GM21576 (cell line): ENCODE measurements at regions not wholly inside any gene's neighbourhood (a gene's known extent, or its start where the extent isn't known, plus 50 kb on each side); places are given as distances from the start of the nearest gene placed in this dataset.

ENCODE experiments used
- ATAC-seq: cut with Tn5 transposase; IDR thresholded peaks from one replicate; pipeline ENCODE4 v1.9.1; 2021; ENCODE audit warnings: mild to moderate bottlenecking, moderate library complexity; ENCODE audit not compliant: unreplicated experiment

DNA sequence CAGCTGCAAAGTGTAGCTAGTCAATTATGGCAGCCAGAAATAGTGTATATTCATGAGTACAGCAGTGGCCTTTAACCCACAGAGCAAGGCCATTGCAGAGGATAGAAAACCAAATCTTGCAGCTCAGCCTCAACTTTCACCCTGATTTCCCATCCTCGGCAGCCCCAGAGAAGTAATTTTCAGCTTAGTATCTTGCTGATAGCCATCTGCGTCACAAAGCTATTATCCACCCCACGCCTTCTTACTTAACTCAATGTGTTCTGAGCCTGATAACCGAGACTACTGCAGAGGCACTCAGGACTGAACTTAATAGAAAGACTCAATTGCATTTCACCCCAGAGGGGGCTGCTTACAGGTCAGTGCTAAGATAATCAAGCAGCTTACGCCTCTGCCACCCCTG lies 174.5 kb upstream of the MAOA start:
- no peak for ATAC-seq

DNA sequence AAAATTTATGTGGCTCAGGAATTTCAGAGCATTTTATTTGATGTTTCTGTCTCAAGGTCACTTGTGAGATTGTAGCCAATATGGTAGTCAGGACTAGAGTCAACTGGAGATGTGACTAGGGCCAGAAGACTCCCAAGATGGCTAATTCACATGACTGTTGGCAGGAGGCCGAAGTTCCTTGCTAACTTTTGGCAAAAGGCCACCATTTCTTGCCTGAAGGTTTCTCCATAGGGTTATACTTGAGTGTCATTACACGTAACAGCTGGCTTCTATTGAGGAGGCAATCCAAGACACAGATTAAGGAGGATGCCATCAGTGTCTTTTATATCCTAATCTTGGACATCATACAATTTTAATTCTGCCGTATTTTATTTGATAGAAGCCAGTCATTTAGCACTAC lies 162.3 kb upstream of the MAOA start:
- no peak for ATAC-seq

DNA sequence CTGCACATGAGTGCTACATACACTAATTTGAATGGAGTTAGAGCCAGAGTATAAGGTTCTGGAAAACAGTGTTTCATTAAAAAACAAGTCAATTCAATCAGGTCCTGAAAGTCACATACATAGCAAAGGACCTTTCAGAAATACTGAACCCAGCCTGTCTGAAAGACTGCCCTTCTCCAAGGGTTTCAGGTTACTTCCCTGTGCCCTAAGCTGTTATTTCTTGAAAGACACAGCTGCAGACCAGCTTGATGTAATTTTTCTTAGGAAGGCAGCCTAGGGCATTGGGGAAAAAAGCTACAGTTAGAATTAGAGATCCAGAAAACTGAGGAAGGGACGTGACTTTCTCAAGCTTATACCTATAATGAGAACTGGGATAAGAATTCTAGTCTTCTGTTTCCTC lies 155.9 kb upstream of the MAOA start:
- no peak for ATAC-seq

DNA sequence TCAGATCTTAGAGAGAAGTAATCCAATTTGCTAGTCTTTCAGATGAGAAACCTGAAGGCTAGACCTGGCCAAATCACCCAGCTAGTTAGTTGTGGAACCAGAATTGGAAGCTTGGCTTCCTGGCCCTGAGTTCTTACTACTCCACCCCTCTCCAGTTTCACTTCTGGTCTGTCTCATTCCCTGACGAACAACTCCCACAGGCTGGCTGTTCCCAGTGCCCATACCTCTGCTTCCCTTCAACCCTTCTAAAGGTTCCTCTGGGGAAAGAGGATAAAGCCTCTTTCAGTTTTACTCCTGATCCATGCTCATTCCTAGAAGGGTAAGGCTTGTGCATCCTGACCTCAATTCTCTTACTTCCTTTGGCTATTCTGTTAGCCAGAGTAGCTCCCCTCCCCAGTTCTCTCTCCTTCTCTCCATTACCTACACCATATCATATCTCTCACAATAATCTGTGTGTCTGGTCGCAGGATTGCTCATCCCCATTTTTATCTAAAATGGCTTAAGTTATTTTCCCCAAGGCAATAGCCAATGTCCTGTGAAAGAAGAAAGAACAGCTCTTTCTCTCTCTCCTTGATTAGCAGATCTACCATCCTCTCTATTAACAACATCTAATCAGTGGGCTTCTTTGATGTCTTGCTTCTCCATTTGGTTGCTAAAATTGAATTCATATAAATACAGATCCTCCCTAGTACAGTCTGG lies 155.0 kb upstream of the MAOA start:
- no peak for ATAC-seq

DNA sequence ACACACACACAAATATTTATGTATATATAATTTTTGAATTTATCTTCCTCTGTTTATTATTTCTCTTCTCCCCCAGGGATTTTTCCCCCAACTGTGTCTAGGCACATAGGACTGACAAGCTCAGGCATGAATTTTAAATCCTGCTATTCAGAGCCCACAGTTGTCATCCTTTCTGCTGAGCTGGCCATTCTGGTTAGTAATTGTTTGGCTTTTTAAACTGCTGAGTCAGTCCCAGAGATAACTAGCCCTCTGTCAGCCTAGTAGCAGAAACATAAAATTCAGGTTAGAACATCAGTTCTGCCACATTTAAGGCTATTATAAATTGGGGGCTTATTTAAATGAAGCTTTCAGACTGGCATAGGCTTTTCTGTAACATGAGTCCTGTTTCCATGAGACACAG lies 151.7 kb upstream of the MAOA start:
- no peak for ATAC-seq

DNA sequence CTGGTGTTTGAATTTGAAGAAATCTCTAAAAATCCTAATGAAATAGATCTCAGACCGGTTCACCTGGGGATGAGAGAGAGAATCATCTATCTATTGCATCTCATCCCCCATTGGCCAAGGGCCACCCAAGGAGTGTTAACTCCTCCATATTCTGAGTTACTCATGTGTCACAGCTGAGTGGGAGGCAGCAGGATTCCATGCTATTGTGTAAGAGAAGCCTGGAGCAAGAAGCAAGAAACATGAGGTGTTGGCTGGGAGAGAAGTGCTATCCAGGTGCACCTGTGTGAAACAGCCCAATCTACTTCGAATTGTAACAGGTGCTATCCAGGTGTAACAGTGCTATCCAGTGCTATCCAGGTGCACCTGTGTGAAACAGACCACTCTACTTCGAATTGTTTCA lies 150.3 kb upstream of the MAOA start:
- ATAC-seq: no peak

DNA sequence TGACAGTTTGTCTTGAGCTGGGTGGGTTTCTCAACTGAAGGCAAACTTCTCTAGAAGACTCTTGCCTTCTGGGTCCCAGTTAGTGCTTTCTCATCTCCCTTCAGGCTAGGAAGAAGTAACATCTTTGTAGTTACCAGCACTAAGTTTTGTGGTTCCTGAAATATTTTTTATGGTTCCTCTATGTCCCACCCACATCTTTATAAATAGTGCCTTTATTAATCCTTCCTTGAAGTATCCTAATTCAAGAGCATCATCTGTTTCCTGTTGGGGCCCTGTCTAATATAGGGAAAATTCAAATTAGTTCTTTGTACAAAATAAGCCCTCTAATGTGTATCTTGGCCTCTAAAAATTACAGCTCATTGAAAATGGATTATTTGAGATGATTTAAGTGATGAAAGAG lies 147.4 kb upstream of the MAOA start:
- ATAC-seq: no peak

DNA sequence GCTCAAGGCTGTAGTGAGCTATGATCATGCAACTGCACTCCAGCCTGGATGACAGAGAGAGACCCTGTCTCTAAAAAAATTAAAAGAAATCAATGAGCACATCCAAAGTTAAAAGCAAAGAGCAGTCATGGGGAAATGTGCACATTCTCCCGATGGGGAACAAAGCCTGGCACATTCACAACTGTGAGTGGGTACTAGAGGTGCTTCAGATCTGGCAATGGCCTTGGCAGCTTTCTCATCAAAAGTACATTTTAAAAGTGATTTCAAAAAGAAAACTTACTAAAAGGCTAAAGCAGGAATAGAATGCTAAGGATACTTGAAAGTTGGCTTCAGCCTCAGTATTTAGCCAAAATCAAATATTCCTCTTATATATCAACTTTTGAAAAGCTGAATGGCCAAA lies 145.9 kb upstream of the MAOA start:
- ATAC-seq: no peak

DNA sequence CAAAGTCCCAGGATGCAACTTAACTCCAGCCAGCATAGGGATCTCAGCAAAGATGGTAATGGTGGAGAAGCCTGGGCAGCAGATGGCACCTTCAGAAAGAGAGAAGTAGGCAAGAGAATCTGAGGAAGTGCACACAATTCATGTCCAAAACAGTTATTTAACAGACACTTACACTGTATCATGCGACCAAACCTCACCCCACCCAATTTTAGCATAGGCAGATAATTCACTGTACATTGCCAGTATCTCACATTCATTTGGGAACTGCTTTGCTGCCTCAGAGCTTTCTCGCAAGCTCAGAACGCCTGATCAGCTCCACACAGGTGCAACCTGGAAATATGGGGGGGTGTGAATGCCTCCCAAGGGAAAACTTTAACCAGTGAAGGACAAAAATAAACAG lies 143.0 kb upstream of the MAOA start:
- no peak for ATAC-seq

DNA sequence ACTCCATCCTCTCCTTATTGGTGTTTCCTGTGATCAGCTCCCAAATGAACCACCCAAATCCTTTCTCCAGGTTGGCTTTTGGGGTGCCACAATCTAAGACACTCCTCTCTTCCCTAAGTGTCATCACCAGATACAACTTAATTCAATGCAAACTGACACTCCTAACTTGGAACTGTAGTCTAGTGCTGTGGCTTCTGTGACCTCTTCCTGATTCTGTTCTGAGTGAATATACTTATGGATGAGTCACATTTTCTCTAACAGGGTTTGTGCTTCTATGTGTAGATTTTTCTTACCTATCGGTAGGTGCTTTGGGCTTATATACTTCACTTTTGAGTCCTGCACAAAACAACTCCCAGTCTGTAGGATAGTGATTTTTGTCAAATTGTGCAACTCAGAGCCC lies 141.3 kb upstream of the MAOA start:
- ATAC-seq: no peak

DNA sequence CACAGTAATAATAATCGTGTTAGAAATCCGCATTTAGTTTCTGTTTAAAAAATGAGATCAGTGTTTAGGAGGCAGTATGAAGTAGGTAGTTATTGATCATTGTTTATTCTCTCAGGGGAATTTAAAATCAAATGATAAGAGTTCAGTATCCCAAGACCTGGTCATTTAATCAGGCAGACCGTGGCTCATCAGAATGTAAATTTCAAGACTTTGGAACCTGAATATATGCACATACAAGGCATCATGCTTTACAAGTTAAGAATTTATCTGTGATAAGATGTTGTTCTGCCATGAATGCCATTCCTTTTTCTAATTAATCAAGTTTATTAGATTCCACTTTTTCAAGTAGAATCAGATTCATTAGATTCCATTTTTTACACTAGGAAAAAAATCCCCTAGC lies 133.5 kb upstream of the MAOA start:
- ATAC-seq: no peak

DNA sequence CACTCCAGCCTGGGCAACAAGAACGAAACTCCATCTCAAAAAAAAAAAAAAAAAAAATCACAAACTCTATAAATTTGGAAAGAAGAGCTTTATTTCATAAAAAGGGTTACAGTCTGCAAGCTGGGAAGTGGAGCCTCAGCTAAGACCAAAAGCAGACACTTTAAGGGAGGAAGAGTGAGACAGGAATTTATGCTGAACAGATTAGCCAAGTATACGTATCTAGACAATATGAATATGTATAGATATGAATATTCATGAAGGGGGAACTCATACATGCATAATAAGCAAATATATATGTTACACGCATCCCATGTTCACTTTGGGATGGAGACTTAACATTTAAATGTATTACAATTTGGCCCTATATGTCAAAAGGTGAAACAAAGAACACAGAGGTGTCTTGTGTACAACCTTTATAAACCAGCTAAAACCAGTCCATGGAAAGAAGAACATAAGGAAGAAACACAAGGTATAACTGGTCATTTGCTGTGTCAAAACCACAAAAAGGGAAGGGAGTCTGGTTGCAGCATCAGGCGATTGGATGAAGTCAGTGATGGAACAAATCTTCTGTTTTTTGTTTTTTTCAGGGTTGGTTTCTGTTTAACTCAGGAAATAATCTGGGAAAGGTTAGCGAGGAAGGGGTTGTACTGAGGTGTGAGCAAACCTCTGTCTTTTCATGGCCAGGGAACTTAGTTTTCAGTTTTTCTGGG lies 130.0 kb upstream of the MAOA start:
- ATAC-seq: no peak

DNA sequence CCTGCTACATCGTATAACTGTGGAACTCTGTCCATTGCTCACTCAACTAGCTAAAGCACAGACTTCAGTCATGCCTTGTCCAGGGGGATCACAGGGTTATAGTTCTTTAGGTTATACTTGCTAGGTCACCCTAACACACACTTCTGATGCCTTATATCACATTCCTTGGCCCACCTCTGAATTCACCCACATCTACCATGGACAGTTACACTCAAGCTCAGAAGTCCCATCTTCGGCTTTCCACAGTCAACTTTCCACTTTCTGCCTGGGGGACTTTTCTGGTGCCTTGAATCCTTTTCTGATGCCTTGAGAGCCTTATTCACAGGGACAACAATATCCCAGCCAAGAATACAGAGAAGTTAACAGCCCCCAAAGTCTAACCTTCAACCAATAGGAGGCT lies 129.2 kb upstream of the MAOA start:
- no peak for ATAC-seq

DNA sequence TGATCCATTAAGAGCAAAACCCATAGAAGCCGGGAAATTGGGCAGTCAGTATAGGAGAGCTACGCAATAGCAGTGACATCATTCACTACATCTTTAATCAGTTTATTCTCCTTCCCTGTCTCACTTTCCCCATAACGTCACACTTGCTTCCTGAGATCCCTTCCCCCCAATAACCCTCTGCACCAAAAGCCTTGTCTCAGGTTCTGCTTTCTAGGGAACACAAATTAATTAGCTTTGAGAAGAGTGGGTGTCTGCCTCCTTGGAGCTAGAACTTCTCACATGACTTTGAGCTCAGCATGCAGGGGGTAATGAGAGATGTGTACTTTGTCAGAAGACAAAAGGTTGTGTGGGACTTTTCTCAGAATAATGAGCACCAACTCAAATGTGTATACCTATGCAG lies 128.3 kb upstream of the MAOA start:
- ATAC-seq: no peak

DNA sequence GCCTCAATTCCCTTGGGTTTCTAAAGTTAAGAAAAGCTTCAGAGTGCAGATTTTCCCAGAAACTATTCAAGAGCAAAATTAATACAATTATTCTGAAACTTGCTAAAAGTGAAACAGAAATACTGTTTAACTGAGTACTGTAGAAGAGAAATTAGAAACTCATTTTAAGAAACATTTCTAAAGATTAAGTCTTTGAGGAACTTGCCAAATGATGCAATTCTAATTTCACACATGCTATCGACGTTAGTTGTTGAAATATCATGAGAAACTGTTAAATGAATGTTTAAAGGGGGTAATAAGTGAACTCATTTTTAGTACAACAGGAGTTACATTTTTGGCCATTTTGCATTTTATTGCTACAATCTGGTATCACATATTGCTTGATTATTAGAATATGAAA lies 125.3 kb upstream of the MAOA start:
- no peak for ATAC-seq

DNA sequence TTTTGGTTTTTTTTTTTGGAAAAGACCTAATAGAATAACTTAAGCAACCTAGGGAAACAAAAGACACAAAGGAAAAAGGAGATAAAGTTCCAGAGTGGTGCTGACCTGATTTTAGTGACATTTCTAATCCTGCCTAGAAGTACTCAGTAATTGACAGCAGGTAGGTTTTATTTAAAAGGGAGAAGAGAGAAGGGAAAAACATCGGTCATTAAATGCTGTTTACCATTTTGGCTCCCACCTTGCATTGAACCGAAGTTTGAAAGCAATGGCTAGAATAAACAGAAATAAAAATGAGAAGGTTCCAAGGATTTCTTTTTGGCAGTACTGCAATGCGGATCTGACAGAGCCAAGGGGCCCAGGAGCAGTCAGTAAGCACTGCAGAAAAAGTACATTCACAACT lies 115.8 kb upstream of the MAOA start:
- no peak for ATAC-seq

DNA sequence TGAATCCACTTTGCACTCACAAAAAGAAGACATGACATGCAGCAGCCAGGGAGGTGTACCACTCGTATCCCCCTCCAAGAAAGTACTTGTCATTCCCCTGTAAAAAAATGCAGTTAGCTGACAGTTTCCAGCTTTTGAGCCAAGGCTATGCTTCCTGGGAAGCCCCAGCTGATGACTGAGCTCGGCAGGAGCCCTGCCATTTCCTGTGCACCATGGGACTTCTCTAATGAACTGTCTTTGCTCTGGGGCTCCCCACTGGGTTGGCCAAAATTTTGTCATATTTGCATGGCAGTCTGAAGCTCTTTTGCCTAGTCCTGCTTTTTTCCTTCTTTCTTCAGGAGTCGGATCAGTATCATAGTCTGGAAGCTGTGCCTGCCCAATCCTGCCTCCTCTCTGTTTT lies 104.5 kb upstream of the MAOA start:
- ATAC-seq: no peak

DNA sequence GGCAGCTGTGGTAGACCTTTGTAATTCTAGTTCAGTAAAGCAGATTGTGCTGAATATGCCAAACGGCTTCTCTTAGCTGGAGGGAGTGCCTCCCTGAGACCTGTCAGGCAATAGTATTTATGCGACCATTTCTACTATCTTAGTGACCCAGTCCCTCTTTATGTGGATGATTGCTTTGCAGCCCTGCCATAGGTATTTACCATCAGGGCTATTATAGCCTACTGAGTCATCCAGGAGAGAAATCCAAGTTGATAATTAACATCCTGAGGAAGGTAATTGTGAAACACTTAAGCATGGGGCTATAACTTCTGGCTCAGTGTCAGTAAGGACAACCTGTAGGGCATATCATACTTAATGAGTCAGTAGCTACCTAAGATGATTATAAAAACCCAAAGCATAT lies 103.9 kb upstream of the MAOA start:
- no peak for ATAC-seq

DNA sequence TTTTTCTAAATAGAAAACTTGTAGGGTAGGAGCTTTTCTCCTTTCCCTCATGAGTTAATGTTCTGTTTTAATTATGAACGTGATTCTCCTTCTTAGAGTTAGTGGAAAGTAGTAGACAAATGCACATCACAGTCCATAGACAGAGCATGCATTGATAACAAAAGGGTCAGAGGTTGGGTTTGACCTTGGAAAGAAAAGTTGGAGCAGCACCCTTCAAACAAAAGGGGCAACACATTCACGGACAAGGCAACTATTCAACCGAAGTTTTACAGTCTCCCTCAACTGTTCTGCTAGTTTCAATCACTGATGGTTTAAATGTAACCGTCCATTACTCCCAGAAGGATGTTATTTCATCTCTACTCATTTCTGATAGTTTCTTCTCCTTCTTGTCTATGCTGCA lies 103.4 kb upstream of the MAOA start:
- ATAC-seq: no peak

DNA sequence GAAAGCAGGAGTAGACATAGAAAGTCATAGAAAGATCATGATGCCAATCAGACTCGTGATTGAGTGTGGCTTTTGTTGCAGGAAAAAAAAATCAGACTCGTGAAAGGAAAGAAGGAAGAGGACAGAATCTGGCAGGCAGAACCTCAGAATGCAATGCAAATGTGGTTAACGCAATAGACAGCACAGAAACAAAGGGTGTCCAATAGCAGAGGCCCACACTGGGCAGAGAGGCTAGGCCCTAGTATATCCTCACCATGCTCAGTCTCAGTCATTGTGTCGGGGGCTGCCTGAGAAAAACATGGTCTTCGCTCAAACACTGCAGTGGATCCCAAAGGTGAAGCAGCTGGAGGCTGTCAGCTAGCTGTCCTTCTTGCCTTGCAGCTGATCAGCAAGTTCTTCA lies 102.8 kb upstream of the MAOA start:
- no peak for ATAC-seq

DNA sequence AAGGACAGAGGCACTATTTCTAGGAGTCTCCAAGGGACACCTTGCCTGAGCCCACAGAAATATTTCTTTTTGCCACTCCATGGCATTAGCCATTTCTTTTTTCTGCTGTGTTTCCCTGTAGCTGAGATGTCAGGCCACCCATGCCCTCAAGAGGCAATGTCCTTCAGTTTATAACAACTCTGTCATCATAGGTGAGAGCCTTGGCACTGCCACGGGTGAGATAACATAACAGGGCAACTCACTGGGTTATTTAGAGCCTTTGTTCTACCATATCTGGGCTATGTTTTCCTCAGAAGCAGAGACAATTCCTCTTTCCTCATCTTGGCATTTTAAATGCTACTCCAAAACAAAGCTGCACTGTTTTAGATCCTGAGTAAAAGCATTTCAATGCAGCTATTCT lies 99.9 kb upstream of the MAOA start:
- no peak for ATAC-seq

DNA sequence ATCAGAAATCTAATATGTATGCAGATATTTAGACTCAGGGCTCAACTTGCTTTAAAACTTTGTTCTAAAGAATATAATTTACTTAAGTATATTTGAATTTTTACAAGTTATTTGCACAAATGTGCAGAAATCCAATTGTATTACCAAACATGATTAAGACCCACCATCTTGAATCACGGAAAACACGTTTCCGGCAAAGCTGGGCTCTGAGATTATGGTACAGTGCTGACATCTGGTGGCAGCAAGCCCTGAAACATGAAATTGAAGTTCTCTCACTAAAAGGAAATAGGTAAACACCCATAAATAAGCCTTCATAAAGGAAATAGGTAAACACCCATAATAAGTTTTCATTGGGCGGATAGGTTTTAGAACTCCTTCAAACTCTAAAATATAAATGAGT lies 98.3 kb upstream of the MAOA start:
- ATAC-seq: no peak

DNA sequence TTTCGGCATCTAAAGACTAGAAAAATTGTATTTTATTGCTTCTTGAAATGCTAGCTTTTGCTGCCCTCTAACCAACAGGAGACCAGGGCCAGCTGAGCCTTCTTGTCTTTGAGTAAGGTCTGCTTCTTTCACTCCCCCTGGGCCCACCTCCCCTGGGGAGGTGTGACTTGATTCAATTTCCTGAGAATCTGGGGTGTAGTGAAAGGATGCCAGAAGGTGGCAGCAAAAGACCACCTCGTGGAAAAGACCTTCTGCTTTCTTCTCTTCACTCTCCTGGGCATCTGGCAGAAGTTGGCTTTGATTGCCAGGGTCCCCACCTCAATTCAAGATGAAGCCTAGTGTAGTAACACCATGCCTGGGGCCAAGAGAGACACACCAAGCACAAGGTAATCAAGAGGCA lies 96.5 kb upstream of the MAOA start:
- ATAC-seq: no peak
